SW 1271 (cell line): ENCODE measurements at regions not wholly inside any gene's neighbourhood (a gene's known extent, or its start where the extent isn't known, plus 50 kb on each side); places are given as distances from the start of the nearest gene placed in this dataset.

Experiments used
- DNase-seq, 2 experiments: peaks; one replicate each; lab custom pipeline; 2025; lab: John Stamatoyannopoulos, UW

DNA sequence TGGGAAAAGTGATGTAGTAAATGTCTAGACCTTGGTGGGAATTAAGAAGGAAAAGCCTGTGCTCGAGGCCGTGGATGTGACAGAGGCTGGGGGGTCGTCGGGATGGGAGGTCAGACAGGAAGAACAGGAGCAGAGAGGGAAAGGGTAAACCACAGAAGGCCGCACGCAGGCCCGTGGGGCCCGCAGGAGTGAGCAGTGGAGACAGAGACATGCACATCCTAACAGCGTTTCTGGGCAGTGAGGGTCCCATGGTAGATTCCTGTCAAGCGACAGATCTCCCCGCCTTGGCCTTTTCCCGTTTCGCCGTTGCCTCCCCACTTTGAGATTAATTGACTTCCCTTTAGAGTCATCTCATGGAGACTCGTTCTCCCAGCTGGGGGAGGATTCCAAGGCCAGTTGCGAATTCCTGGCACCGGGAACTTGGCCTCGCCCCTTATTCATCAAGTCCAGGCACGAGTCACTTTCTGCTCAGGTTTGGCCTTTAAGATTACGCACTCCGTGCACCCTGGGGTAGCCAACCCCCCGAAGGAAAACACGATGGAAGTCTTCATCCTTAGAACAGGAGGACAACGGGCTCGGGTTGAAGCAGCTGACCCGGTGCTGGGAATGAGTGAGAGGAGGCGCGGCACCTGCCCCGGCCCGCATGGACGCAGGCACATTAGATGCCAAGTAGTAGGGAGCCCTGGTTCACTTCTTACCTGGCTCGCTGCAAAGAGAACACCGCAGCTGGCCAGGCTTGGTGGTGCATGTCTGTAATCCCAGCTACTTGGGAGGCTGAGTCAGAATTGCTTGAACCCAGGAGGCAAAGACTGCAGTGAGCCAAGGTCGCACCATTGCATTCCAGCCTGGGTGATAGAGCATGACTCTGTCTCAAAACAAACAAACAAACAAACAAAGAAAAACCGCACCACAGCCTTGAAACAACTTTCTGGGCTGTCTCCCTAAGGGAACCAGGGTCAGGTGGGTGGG, 315.2 kb upstream of the SHH start:
- no peak for DNase-seq

DNA sequence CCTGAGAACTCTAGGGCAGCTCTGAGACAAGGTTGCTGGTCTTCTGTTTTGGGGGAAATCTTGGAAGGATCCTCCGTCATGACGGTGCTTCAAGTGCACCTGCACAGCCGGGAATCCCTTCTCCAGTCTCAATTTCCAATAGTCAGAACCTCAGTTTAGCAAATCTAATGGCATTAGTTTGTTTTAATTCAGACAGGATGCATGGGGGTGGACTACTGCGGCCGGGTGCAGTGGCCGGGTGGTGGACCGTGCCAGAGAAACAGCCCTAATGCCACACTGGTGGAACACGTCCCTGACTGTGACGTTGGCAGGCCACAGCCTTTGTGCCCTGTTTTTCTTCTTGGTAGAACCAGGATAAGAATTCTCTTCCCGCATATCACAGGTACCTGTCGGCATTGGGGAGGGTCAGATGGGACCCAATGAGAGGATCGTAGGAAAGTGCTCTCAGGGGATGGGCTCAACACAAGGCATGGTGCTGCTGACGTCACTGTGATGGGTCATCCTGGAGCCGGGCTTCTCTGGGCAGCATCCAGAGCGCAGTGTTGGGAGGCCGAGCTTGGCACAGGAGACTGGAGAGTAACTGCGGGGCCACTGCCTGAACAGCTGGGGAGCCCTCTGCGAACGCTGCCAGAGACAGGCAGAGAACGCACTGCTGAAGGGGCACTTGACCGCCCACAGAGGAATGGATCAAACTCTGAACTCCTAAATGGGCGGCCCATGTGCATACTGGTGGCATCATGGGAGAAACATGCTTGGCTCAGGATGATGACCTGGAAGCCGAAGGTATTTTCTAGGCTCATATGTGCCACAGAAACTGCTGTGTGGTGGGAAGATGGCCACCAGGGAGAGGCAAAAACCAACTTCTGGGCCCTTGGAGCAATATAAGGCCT, 313.8 kb upstream of the SHH start:
- DNase-seq: no peak

DNA sequence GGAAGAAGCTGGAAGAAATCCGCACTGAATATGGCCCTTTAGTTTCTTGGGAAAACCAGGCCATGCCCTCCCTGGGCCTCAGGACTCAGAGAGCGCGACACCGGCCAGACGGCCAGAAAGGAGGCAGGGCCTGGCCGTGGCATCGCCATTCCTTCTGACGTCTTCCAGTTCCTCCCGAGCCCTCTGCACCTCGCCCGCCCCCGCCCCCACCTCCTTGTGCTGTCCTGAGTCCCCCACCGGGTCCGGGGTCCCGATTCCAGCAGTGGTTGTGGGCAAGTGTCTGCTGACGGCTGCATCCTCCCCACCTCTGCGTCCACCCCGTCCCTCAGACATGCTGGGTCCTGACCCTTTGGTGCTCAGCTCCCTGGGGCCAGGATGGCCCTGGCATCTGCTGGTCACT, 312.1 kb upstream of the SHH start:
- no peak for DNase-seq

DNA sequence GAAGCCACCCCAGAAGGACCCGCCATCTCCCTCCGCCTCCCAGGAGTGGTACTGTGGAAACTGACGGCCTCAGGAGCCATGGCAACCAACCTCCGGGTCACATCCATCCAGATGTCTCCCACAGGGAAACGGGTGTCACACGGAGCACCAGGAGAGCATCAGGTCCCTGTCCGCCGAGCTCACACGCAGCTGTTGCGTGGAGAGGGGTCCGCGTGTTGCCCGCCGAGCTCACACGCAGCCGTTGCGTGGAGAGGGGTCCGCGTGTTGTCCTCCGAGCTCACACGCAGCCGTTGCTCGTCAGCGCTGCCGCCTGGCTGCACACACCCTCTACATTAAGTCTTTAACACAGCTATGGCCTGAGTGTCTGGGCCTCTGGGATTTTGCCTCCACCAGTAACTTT, 311.1 kb upstream of the SHH start:
- DNase-seq: no peak

DNA sequence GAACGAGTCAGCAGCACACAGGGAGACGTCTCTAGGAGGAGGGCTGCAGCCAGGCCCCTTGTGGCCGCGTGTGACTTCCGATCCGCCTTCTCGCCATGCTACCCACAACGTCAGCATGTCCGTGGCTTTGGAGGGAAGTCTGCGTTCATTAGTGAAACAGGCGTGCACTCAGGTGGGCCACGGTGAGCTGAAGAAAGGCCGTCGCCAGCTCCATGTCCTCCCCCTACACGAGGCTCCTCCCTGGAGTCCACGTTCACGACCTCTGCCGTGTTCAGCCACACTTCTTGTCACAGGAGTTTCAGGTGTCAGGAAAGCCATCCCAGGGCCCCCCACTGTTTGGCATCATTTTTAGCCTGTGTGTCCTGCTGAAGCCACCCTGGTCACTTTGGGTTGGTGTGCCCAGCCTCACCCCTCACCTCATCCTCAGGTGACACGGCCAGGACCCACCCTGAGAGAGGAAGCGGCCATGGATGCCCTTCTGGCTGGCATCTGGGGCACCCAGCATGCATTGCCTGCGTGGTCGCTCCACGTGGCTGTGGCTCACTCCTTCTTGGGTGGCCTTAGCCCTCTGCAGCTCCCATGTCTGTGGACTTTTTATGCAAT, 310.6 kb upstream of the SHH start:
- DNase-seq: no peak

DNA sequence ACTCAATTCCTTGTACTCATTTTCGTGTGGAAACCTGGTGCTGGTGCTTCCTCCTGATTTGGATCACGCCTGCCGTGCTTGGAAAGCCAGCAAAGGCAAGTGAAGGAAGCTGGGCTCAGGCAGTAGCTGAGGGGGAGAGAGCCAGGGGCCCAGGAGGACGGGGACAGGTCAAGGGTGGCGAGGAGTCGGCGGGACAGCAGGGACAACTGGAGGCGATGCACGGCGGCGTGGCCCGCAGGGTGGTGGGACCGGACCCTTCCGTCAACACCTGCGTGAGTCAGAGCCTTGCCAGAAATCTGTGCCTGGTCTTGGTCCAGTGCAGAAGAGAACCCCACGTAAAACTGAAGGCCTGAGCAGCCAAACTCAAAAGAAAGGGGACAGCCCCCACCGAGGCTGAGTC, 309.7 kb upstream of the SHH start:
- no peak for DNase-seq

DNA sequence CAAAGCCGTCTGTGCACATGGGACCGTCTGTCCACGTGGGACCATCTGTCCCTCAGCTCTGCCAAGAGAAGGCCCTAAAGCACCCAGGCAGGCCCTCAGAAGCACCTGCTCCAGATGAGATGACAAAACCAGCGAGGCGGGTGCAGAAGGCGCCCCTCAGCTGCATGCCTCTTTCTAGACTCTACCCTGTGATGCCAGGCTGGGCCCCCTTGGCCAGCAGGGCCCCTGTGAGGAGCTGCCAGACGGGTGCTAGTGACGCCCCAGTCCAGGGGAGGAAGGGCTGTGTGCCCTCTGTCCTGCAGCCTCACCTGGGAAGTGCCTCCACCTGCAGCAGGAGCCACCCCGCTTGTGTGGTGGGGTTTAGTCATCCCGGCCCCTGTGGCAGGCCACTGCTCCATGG, 309.2 kb upstream of the SHH start:
- no peak for DNase-seq

DNA sequence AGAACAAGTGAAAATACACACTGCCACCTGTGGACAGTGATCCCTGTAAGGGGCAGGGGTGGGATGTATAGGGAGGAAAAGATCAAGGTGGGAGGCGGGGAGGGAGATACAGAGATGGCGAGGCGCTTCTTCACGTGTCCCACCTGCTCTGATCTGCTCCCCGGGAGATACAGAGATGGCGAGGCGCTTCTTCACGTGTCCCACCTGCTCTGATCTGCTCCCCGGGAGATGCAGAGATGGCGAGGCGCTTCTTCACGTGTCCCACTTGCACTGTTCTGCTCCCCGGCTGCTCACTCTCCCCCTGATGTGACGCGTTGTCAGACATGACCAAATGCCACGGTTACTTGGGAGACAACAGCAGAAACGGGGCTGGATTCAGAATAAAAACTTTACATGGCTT, 308.3 kb upstream of the SHH start:
- no peak for DNase-seq

DNA sequence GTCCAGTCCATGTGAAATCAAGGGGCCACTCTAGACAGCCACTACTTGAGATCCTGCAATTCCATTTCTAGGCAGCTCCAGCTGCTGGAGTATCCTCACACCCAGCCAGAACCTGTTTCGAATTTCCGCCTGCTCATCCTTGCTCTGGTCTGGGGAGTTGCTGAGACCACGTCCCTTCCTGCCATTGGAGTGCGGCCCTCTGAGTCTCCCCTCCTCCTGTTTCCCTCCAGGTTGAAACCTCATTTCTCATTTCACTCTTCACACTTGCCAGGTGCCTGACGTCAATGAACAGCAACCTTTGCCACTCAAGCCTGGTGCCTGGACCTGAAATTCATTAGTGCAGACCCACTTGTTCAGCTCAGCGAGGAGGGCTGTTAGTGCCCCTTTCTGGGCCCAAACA, 307.5 kb upstream of the SHH start:
- DNase-seq: no peak

DNA sequence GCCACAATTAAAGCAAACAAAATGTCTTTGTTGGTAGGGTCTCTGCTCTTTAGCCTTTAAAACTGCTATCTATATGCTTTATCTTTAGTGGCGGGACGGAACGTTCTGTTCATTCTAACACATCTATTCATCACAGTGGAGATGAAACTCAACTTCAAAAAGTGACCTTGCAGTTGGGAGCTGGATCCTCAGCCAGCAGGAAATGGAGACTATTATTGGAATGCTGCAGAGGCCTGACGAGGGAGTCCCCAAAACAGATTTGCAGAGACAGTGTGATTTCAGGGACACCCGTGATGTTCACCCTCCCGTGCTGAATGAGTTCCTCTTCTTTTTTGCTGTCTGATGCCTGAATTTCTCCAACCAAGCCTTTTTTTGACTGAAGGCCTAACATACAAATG, 306.0 kb upstream of the SHH start:
- no peak for DNase-seq

DNA sequence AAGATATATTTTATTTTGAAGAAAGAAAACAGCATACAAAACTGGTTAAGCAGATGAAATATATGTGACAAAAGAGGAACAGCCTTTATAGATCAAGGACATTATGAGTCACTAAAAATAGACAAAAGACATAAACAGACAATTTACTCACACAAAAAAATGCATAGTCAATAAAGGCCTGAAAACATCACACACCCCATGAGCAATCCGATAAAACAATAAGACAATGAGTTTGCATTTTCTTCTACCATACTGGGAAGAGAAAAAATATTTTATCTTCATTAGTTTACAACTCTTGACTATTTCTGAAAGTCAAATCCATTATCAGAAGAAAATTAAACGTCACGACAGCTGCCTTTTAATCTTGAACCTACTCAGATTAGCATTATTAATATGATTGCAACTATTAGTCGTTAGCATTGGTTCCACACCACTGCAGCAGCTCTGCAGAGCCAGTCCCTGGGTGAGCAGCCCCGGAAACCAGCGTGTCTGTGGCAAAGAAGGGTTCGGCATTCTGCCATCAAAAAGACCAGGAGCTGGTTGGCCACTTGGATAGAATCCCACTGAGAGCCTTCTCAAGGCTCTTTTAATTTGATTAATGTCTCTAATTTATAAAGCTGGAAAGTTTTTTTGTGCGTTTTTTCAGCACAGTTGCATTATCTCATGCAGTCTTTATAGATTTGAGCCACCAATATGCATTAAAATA, 305.4 kb upstream of the SHH start:
- DNase-seq: no peak

DNA sequence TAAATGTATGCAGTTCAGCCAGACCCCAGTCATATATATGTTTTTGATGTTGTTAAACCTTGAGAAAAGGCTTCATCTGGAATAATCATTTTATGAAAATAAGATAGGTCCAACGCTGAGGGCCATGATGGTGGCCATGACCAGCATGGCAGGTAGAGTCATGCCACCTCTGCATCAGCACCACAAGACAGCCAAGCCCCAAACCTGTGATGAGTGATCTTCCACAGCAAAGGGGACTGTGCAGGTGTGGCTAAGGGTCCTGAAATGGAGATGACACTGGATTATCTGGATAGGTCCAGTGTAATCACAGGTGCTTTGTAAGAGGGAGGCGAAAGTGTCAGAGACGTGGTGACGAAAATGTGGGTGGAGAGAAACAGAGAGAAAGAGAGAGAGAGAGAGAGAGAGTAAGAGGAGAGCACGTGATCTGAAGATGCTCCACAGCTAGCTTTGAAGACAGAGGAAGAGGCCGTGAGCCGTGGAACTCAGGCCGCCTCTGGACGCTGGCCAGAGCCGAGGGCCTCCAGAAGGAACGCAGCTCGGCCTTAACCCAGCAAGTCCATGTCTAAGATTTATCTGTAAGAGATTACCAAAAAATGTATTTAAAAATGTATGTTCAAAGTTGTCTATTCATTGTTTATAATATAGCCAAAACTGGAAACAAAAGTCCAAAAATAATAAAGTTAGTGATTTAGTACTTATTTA, 304.4 kb upstream of the SHH start:
- no peak for DNase-seq

DNA sequence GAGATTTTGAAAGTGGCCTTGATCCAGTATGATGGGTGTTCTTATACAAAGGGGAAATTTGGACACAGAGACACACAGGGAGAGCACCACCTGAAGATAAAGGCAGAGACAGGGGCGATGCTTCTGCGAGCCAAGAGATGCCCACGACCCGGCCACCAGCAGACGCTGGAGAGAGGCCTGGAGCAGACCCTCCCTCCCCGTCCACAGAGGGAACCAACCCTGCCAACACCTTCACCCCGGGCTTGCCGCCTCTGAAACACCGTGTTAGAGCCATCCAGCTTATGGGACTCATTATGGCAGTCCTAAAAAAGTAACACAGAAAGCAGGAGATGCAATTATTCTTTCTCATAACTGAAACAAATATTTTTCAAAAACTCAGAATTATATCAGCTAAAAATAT, 303.3 kb upstream of the SHH start:
- DNase-seq: no peak

DNA sequence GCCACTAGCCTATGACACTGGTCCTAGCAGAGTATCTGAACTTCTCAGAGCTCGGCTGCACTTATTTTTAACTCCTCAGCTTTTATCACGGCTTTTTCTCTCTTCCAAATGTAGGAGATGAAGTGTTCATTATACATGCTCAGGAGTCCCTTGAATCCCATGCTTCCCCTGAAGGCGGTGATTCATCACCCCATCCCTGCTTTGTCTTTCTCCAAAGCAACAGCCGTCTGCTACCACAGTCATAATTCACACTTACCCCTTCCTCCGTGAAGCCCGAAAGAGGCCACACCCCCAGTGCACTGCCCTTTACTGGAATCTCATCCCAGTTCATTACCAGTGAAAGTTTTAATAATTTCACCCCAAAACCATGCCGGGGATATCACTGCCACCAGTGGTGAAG, 301.5 kb upstream of the SHH start:
- no peak for DNase-seq

DNA sequence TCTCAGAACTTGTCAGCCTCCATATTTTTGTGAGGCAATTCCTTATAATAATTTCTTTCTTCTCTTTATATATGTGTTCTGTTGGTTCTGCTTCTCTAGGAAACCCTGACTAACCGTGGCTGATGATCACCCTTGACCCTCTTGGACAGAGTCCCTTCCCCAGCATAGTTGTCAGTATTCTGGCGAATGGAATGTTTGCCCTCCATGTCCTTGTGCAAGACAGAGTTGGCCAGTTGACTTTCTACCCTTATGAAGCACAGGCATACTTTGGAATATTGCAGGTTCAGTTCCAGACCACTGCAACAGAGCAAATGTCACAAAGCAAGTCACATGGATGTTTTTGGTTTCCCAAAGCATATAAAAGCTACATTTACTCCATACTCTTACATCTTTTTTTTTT, 297.7 kb upstream of the SHH start:
- no peak for DNase-seq

DNA sequence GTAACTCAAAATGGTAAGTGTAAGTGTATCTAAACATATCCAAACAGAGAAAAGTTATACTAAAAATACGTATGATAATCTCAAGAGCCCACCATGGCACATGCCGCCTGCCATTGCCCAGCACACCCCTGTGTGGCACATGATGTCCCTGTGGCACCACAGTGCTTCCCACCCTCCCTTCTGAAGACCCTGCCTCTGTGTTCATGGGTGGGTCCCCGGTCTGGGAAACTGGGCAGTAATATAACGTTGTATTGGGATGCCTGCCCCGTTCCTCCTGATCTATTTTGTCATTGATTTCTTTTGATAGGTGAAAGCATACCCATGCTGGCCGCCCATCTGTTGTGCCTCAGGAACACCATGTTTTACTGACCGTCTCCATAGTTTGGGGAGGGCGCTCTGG, 296.8 kb upstream of the SHH start:
- DNase-seq: no peak

DNA sequence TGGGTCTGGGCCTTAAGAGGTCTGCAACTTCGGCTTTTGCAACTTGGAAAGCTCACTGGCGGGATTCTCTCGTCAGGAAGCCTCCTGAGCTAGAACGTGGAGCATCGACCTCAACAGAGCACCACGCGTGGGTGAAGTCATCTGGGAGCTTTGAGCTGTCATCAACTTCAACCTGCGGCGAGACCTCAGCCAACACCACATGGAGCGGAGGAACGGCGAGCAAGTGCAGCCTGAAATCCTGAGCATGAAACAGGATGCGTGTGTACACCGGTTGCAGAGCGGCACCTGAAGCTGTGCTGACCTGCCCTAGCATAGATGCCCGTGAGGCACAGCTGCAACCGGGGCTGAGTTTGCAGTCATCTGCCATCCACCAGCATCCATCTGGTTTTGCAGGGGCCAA, 295.7 kb upstream of the SHH start:
- DNase-seq: no peak

DNA sequence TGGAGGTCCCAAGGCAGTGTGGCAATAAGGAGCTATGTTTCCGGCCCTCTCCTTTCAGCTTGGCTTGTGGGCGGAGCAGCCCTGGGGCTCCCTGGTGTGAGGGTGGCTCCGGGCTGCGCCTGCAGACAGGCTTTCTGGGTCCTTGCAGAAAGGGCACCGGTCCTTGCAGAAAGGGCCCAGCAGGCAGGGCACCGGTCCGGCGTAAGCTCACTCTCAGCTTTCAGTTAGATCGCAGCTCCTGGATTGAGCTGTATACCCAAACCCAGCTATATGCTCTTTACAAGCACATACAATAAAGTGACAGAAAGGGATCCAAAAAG, 293.8 kb upstream of the SHH start:
- DNase-seq: no peak

DNA sequence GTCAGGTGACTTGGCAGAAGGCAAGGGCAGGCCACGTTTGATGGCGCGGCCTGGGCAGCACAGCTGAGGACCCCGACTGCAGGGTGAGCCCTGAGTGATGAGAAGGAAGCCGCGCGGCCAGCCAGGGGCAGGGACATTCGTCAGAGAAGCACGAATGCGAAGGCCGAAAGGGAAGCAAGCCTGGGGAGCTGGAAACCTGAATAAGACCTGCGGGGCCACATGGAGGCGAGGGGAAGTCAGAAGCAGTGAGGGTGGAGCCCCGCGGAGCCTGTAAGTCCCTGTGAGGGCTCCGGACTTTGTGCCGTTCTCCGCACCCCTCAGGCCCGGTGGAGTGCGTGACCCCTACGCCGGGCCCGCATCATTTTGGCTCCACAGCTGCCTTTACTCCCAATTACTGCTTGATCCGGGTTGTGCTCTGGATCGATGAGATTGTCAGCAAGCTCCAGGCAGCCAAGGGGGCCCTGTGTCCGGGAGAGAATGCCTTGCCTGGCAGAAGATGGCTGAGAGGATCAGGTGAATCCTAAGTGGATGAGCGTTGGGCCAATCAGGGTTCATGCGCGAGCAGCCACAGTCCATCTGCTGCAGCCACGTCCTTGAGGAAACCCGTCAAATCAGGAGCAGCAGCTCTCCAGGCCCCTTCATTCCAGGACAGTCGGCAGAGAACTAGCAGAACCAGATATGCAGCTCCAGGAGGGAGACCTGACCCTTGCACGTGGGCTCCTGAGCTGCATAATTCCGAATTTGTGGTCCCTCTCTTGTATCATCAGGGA, 293.3 kb upstream of the SHH start:
- no peak for DNase-seq

DNA sequence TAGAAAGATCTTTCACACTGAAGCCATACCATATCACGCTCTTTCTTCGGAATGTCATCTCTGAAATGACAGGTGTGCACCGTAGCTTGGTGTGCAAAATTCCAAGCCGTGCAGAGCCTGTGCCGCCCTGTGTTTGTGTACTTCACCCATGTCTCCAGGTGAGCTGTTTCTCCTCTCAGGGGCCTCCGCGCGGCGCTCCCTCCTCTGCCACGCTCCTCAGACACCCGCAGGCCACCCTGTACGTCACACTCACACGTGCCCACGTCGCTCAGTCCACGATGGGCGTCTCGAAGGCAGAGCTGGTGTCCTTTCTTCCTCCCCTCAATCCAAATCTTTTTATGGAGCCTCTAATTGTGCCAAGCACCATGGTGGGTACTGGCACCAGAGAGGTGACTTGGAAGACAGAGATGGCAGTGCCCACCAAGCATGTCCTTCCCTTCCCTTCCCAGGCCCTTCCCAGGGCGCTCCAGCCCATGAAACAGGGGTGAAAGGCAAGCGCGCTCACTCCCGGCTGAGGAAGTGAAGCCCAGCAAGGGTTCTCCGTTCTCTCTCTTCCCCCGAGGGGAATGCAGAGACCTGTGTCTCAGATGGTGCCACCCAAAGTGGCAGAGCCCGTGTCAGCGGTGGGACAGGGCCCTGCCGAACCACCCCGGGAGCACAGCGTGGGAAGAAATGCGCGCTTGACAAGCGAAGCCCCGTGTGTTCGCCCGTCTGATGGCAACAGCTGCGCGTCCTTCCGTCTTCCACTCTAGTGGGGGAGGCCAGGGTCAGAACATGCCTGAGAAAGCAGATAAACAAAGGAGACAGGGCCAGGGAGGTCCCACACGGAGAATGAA, 292.5 kb upstream of the SHH start:
- no peak for DNase-seq
